ENCODE measurements at regions not wholly inside any gene's neighbourhood (a gene's known extent, or its start where the extent isn't known, plus 50 kb on each side); places are given as distances from the start of the nearest gene placed in this dataset.
"Not testable (repeated sequence)": the region's sequence is repeated elsewhere in the genome, so short reads cannot be mapped to it uniquely, and the experiment has no call there.

- H3K27ac ChIP-seq (ENCODE audit: low read depth, low read length), result no peak overlapping the region
- H3K36me3 ChIP-seq (ENCODE audit: insufficient read depth, low read length), result no peaks in the 10 kb centered on the region
- no peak overlapping the region for H3K9ac ChIP-seq (ENCODE audit: low read depth, low read length)
- no peaks in the 10 kb centered on the region for H3K27me3 ChIP-seq (ENCODE audit: insufficient read depth, low read length)
- H3K9me3 ChIP-seq (ENCODE audit: insufficient read depth, low read depth, low read length), result no peaks in the 10 kb centered on the region
- WGBS, result 80% methylated on average over 1 of the region's 2 CpGs
- no peak overlapping the region for H3K4me3 ChIP-seq (ENCODE audit: low read length)
- peaks cover 13% of the 10 kb centered on the region for H3K4me1 ChIP-seq (ENCODE audit: insufficient read depth, low read length)
Measured at GRCh38 chr1:100791586-100791985, 72.0 kb downstream of the VCAM1 start.

- WGBS, result 83% methylated on average over 3 of the region's 3 CpGs
- Histone ChIP-seq H3K9ac (ENCODE audit: low read depth, low read length) (no peak overlapping the region), H3K9me3 (ENCODE audit: insufficient read depth, low read depth, low read length) (no peaks in the 10 kb centered on the region), H3K4me1 (ENCODE audit: insufficient read depth, low read length) (peaks cover 13% of the 10 kb centered on the region), H3K27ac (ENCODE audit: low read depth, low read length) (no peak overlapping the region), H3K36me3 (ENCODE audit: insufficient read depth, low read length) (no peaks in the 10 kb centered on the region), H3K4me3 (ENCODE audit: low read length) (no peak overlapping the region), H3K27me3 (ENCODE audit: insufficient read depth, low read length) (no peaks in the 10 kb centered on the region)
Measured at GRCh38 chr1:100793659-100794058, 74.1 kb downstream of the VCAM1 start.

GRCh38 chr1:100794748-100795645, 75.5 kb downstream of the VCAM1 start:
- 78% methylated on average over 5 of the region's 6 CpGs for WGBS
- no peaks in the 10 kb centered on the region for H3K27me3 ChIP-seq (ENCODE audit: insufficient read depth, low read length)
- H3K9me3 ChIP-seq (ENCODE audit: insufficient read depth, low read depth, low read length), result no peaks in the 10 kb centered on the region
- H3K9ac ChIP-seq (ENCODE audit: low read depth, low read length), result no peak overlapping the region
- H3K4me1 ChIP-seq (ENCODE audit: insufficient read depth, low read length), result peaks cover 13% of the 10 kb centered on the region
- H3K27ac ChIP-seq (ENCODE audit: low read depth, low read length), result no peak overlapping the region
- no peaks in the 10 kb centered on the region for H3K36me3 ChIP-seq (ENCODE audit: insufficient read depth, low read length)
- H3K4me3 ChIP-seq (ENCODE audit: low read length), result no peak overlapping the region

- H3K36me3 ChIP-seq (ENCODE audit: insufficient read depth, low read length), result no peaks in the 10 kb centered on the region
- no peaks in the 10 kb centered on the region for H3K27me3 ChIP-seq (ENCODE audit: insufficient read depth, low read length)
- no peak overlapping the region for H3K27ac ChIP-seq (ENCODE audit: low read depth, low read length)
- H3K4me1 ChIP-seq (ENCODE audit: insufficient read depth, low read length), result peaks cover 13% of the 10 kb centered on the region
- H3K9me3 ChIP-seq (ENCODE audit: insufficient read depth, low read depth, low read length), result no peaks in the 10 kb centered on the region
- no peak overlapping the region for H3K4me3 ChIP-seq (ENCODE audit: low read length)
- 92% methylated on average over 3 of the region's 3 CpGs for WGBS
- no peak overlapping the region for H3K9ac ChIP-seq (ENCODE audit: low read depth, low read length)
Measured at GRCh38 chr1:100795646-100795985, 76.1 kb downstream of the VCAM1 start.

- H3K9ac ChIP-seq (ENCODE audit: low read depth, low read length), result no peak overlapping the region
- H3K27ac ChIP-seq (ENCODE audit: low read depth, low read length), result no peak overlapping the region
- 0 out of 2 replicates have a peak, but pooled peaks cover under 1% of the 10 kb centered on the region for H3K9me3 ChIP-seq (ENCODE audit: insufficient read depth, low read depth, low read length)
- no peak overlapping the region for H3K4me3 ChIP-seq (ENCODE audit: low read length)
- peaks cover 13% of the 10 kb centered on the region for H3K4me1 ChIP-seq (ENCODE audit: insufficient read depth, low read length)
- H3K36me3 ChIP-seq (ENCODE audit: insufficient read depth, low read length), result no peaks in the 10 kb centered on the region
- no peaks in the 10 kb centered on the region for H3K27me3 ChIP-seq (ENCODE audit: insufficient read depth, low read length)
Measured at GRCh38 chr1:100796046-100796445, 76.5 kb downstream of the VCAM1 start.

GRCh38 chr1:100799548-100799947, 80.0 kb downstream of the VCAM1 start:
- Histone ChIP-seq H3K27ac (ENCODE audit: low read depth, low read length) (no peak overlapping the region), H3K4me1 (ENCODE audit: insufficient read depth, low read length) (peaks cover 7% of the 10 kb centered on the region; the same call in 1 of the 2 replicates), H3K36me3 (ENCODE audit: insufficient read depth, low read length) (no peaks in the 10 kb centered on the region), H3K9me3 (ENCODE audit: insufficient read depth, low read depth, low read length) (peaks cover 4% of the 10 kb centered on the region; the same call in 1 of the 2 replicates), H3K4me3 (ENCODE audit: low read length) (no peak overlapping the region), H3K27me3 (ENCODE audit: insufficient read depth, low read length) (no peaks in the 10 kb centered on the region), H3K9ac (ENCODE audit: low read depth, low read length) (no peak overlapping the region)
- WGBS, result 80% methylated on average over 2 of the region's 2 CpGs

GRCh38 chr1:100799954-100800612, 80.5 kb downstream of the VCAM1 start:
- WGBS, result 80% methylated on average over 1 of the region's 1 CpG

GRCh38 chr1:100801256-100801655, 81.7 kb downstream of the VCAM1 start:
- H3K9me3 ChIP-seq (ENCODE audit: insufficient read depth, low read depth, low read length); H3K4me1 ChIP-seq (ENCODE audit: insufficient read depth, low read length); H3K27me3 ChIP-seq (ENCODE audit: insufficient read depth, low read length); H3K27ac ChIP-seq (ENCODE audit: low read depth, low read length); H3K9ac ChIP-seq (ENCODE audit: low read depth, low read length); H3K36me3 ChIP-seq (ENCODE audit: insufficient read depth, low read length); H3K4me3 ChIP-seq (ENCODE audit: low read length): not testable (repeated sequence)
- WGBS, result 95% methylated on average over 4 of the region's 4 CpGs

More at GRCh38 chr1:100799954-100800612, 80.5 kb downstream of the VCAM1 start:
- H3K27ac ChIP-seq (ENCODE audit: low read depth, low read length), result no peak overlapping the region
- H3K9ac ChIP-seq (ENCODE audit: low read depth, low read length), result no peak overlapping the region
- H3K4me3 ChIP-seq (ENCODE audit: low read length), result no peak overlapping the region
- peaks cover 4% of the 10 kb centered on the region; the same call in 1 of the 2 replicates for H3K9me3 ChIP-seq (ENCODE audit: insufficient read depth, low read depth, low read length)
- H3K4me1 ChIP-seq (ENCODE audit: insufficient read depth, low read length), result peaks cover 2% of the 10 kb centered on the region; the same call in 1 of the 2 replicates
- H3K36me3 ChIP-seq (ENCODE audit: insufficient read depth, low read length), result no peaks in the 10 kb centered on the region
- H3K27me3 ChIP-seq (ENCODE audit: insufficient read depth, low read length), result no peaks in the 10 kb centered on the region

GRCh38 chr1:100803280-100803679, 83.7 kb downstream of the VCAM1 start:
- not testable (repeated sequence) for H3K27ac ChIP-seq (ENCODE audit: low read depth, low read length); H3K9ac ChIP-seq (ENCODE audit: low read depth, low read length); H3K9me3 ChIP-seq (ENCODE audit: insufficient read depth, low read depth, low read length); H3K36me3 ChIP-seq (ENCODE audit: insufficient read depth, low read length); H3K4me1 ChIP-seq (ENCODE audit: insufficient read depth, low read length); H3K27me3 ChIP-seq (ENCODE audit: insufficient read depth, low read length); H3K4me3 ChIP-seq (ENCODE audit: low read length)
- 96% methylated on average over 4 of the region's 4 CpGs for WGBS

GRCh38 chr1:100806601-100807000, 87.1 kb downstream of the VCAM1 start:
- no peaks in the 10 kb centered on the region for H3K36me3 ChIP-seq (ENCODE audit: insufficient read depth, low read length)
- no peak overlapping the region for H3K27ac ChIP-seq (ENCODE audit: low read depth, low read length)
- H3K4me1 ChIP-seq (ENCODE audit: insufficient read depth, low read length), result no peaks in the 10 kb centered on the region
- 93% methylated on average over 2 of the region's 2 CpGs for WGBS
- H3K9ac ChIP-seq (ENCODE audit: low read depth, low read length), result no peak overlapping the region
- H3K4me3 ChIP-seq (ENCODE audit: low read length), result no peak overlapping the region
- H3K9me3 ChIP-seq (ENCODE audit: insufficient read depth, low read depth, low read length), result no peaks in the 10 kb centered on the region
- no peaks in the 10 kb centered on the region for H3K27me3 ChIP-seq (ENCODE audit: insufficient read depth, low read length)

- no peak overlapping the region for H3K27ac ChIP-seq (ENCODE audit: low read depth, low read length)
- H3K9ac ChIP-seq (ENCODE audit: low read depth, low read length), result no peak overlapping the region
- no peaks in the 10 kb centered on the region for H3K36me3 ChIP-seq (ENCODE audit: insufficient read depth, low read length)
- no peaks in the 10 kb centered on the region for H3K4me1 ChIP-seq (ENCODE audit: insufficient read depth, low read length)
- WGBS, result 96% methylated on average over 4 of the region's 4 CpGs
- no peaks in the 10 kb centered on the region for H3K9me3 ChIP-seq (ENCODE audit: insufficient read depth, low read depth, low read length)
- no peaks in the 10 kb centered on the region for H3K27me3 ChIP-seq (ENCODE audit: insufficient read depth, low read length)
- no peak overlapping the region for H3K4me3 ChIP-seq (ENCODE audit: low read length)
Measured at GRCh38 chr1:100810360-100810759, 84.3 kb downstream of the EXTL2 start.
